NT2/D1 (cell line): ENCODE measurements at regions not wholly inside any gene's neighbourhood (a gene's known extent, or its start where the extent isn't known, plus 50 kb on each side); places are given as distances from the start of the nearest gene placed in this dataset.

Experiments used
- YY1 ChIP-seq: IDR thresholded peaks from 2 replicates; pipeline ENCODE4 v1.6.1; 2011; ENCODE audit not compliant: insufficient read length, insufficient read depth
- ZNF274 ChIP-seq: IDR thresholded peaks from 2 replicates; pipeline ENCODE4 v1.6.1; 2011; ENCODE audit warnings: mild to moderate bottlenecking, low read depth, low read length

- no peak for TF ChIP-seq YY1
- TF ChIP-seq ZNF274 = no peak
Measured at GRCh38 chr11:32016111-32016510, 74.8 kb upstream of the RCN1 start.
